ENCODE measurements at regions not wholly inside any gene's neighbourhood (a gene's known extent, or its start where the extent isn't known, plus 50 kb on each side); places are given as distances from the start of the nearest gene placed in this dataset.

DNA sequence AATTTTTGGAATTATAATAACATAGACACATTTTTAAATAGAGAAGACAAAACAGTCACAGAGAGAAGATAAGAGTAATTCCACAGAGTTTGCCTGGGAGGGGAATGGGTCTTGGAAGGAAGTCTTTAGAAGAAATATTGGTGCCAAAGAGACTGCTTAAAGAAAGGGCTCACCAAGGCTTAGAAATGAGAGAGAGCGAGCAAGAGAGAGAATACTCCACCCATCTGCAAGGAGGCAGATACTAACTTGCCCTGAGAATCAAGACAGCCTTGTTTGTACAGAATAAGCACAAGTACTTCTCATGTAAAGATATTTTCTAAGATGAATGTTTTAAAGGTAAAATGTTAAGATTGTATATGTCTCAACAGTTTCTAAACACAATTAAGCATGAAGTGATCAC is 165.5 kb downstream of the SLC38A4 start:
- POLR2A ChIA-PET (ENCODE audit: unreplicated experiment), result no interaction called here
- peak; percentile 30 for DNase-seq
- H3K4ac ChIP-seq (ENCODE audit: low read depth, low read length), result peak overlapping the region; percentile 99
- H2AFZ ChIP-seq (replicated peaks; ENCODE audit: low read length, poor library complexity), result no peak overlapping the region
- peak overlapping the region; percentile 99 for H2BK5ac ChIP-seq (ENCODE audit: low read depth, low read length, poor library complexity, severe bottlenecking)
- TF ChIP-seq RCOR1 (IDR thresholded peaks at IDR 0.05; ENCODE audit: insufficient replicate concordance, low read length), result no peak
- no peak for TF ChIP-seq MAZ (IDR thresholded peaks at IDR 0.05; ENCODE audit: borderline replicate concordance, low read depth, low read length)
- TF ChIP-seq CHD1 (IDR thresholded peaks at IDR 0.05; ENCODE audit: low read depth, low read length), result no peak
- TF ChIP-seq NFE2L2 (IDR thresholded peaks at IDR 0.05; ENCODE audit: low read depth, low read length), result no peak
- TF ChIP-seq SMC3 (IDR thresholded peaks at IDR 0.05; ENCODE audit: low read depth, low read length), result no peak
- no peak for TF ChIP-seq CTCF (conservative IDR thresholded peaks at IDR 0.05; ENCODE audit: low read depth, low read length)
- TF ChIP-seq USF2 (IDR thresholded peaks at IDR 0.05; ENCODE audit: low read depth, low read length), result no peak
- no peak for TF ChIP-seq BHLHE40 (IDR thresholded peaks at IDR 0.05; ENCODE audit: low read depth, low read length)
- no peak for TF ChIP-seq RAD21 (IDR thresholded peaks at IDR 0.05; ENCODE audit: low read length)
- TF ChIP-seq MAFK (IDR thresholded peaks at IDR 0.05; ENCODE audit: low read depth, low read length), result no peak
- no peak for TF ChIP-seq MXI1 (IDR thresholded peaks at IDR 0.05; ENCODE audit: borderline replicate concordance, low read depth, low read length)
- TF ChIP-seq RFX5 (IDR thresholded peaks at IDR 0.05; ENCODE audit: low read depth, low read length), result no peak
- TF ChIP-seq FOS (IDR thresholded peaks at IDR 0.05; ENCODE audit: low read depth, low read length), result no peak
- TF ChIP-seq, protein P1, sequence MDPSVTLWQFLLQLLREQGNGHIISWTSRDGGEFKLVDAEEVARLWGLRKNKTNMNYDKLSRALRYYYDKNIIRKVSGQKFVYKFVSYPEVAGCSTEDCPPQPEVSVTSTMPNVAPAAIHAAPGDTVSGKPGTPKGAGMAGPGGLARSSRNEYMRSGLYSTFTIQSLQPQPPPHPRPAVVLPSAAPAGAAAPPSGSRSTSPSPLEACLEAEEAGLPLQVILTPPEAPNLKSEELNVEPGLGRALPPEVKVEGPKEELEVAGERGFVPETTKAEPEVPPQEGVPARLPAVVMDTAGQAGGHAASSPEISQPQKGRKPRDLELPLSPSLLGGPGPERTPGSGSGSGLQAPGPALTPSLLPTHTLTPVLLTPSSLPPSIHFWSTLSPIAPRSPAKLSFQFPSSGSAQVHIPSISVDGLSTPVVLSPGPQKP (IDR thresholded peaks at IDR 0.05; ENCODE audit: borderline replicate concordance, low read depth, low read length), result no peak
- H3K23ac ChIP-seq (ENCODE audit: low read depth, low read length), result peak overlapping the region; percentile 65
- H3K4me3 ChIP-seq (ENCODE audit: insufficient read depth, low read depth, low read length), result no peak overlapping the region
- peak overlapping the region; percentile 99 for H3K18ac ChIP-seq (ENCODE audit: low read depth, low read length)
- no CpG with 5 or more reads among the region's 1 CpG for WGBS, 2 experiments (ENCODE audit: extremely low coverage in 2 of 2, insufficient read length in 1 of 2)
- H3K36me3 ChIP-seq (ENCODE audit: control insufficient read depth, insufficient read depth, low read length), result no peaks in the 10 kb centered on the region
- H3K27me3 ChIP-seq (ENCODE audit: control insufficient read depth, insufficient read depth, low read length), result no peaks in the 10 kb centered on the region
- peak overlapping the region; percentile 83 for H3K9ac ChIP-seq (ENCODE audit: low read depth, low read length)
- H2BK120ac ChIP-seq (ENCODE audit: low read depth, low read length), result peak overlapping the region; percentile 94
- intact Hi-C loops (cut with micrococcal nuclease) (loop anchor here (1.0 to 5.0 kb wide), 5 partner anchors 167 to 393 kb away; partner anchors contain the start of gene SLC38A1), dilution Hi-C loops (cut with HindIII; ENCODE audit: low sequenced_read_pairs, unreplicated experiment) (no loop called here), in situ Hi-C loops (cut with MboI; ENCODE audit: low sequenced_read_pairs) (loop anchor here (5.0 kb wide), 1 partner anchor 273 kb away; no protein-coding TSS in a partner anchor)
- H2BK20ac ChIP-seq (ENCODE audit: low read depth, low read length), result peak overlapping the region; percentile 97; the same call in 1 of the 2 replicates
- no peak for ATAC-seq (ENCODE audit: low read depth)
- peaks cover 7% of the 10 kb centered on the region; the same call in 1 of the 2 replicates for H3K9me1 ChIP-seq (ENCODE audit: insufficient read depth, low read length)
- H2AK9ac ChIP-seq (replicated peaks; ENCODE audit: low read depth, low read length, poor library complexity), result no peak overlapping the region
- CTCF ChIA-PET, result no interaction called here
- H3K27ac ChIP-seq (ENCODE audit: insufficient read depth, low read length), result peak overlapping the region; percentile 78
- H2BK15ac ChIP-seq (ENCODE audit: low read depth, low read length), result peak overlapping the region; percentile 90
- BruUV-seq (replicated peaks), result no TSS peak
- peak overlapping the region; percentile 86; the same call in 1 of the 2 replicates for H3K4me2 ChIP-seq (ENCODE audit: low read depth, low read length)
- peak overlapping the region; percentile 37 to 86 for H4K8ac ChIP-seq (ENCODE audit: low read depth in 2 of 2, low read length in 2 of 2)
- H2AK5ac ChIP-seq (ENCODE audit: low read depth, low read length), result peak overlapping the region; percentile 41
- H4K91ac ChIP-seq (ENCODE audit: insufficient read depth, low read depth, low read length), result peak overlapping the region; percentile 92
- peaks cover 11 to 44% of the 10 kb centered on the region in 2 experiments; a peak in 3 of 4 replicates for H3K79me1 ChIP-seq (ENCODE audit: low read depth in 1 of 2, low read length in 2 of 2)
- peak overlapping the region; percentile 87 for H3K56ac ChIP-seq (ENCODE audit: extremely low read depth, insufficient read depth, low read length)
- H4K20me1 ChIP-seq (ENCODE audit: insufficient read depth, low read length), result no peaks in the 10 kb centered on the region
- peak overlapping the region; percentile 55; the same call in 1 of the 2 replicates for H4K5ac ChIP-seq (ENCODE audit: low read depth, low read length)
- peak overlapping the region; percentile 66 for H3K14ac ChIP-seq (replicated peaks; ENCODE audit: low read depth, low read length)
- H3K9me3 ChIP-seq (ENCODE audit: control insufficient read depth, insufficient read depth, low read length), result no peaks in the 10 kb centered on the region
- peaks cover 25% of the 10 kb centered on the region for H3K4me1 ChIP-seq (ENCODE audit: control insufficient read depth, insufficient read depth, low read length)

Measured in IMR-90 (cell line).